Retinal pigment epithelial cell (primary cell): ENCODE measurements at regions not wholly inside any gene's neighbourhood (a gene's known extent, or its start where the extent isn't known, plus 50 kb on each side); places are given as distances from the start of the nearest gene placed in this dataset.
"Not testable (repeated sequence)": the region's sequence is repeated elsewhere in the genome, so short reads cannot be mapped to it uniquely, and the experiment has no call there.

Source experiments
- DNase-seq: peaks from one replicate; pipeline ENCODE4 v3.0.0-alpha.2; 2010; ENCODE audit warnings: low read depth
- H3K4me3 ChIP-seq: 2 replicates; pipeline ENCODE4 v1.5.1; 2011; ENCODE audit warnings: mild to moderate bottlenecking, low read length, control low read depth, moderate library complexity
- CTCF ChIP-seq: conservative IDR thresholded peaks from 2 replicates; pipeline ENCODE4 v1.5.1; 2011; ENCODE audit warnings: low read depth, low read length, control low read depth, inconsistent platforms

- TF ChIP-seq CTCF = no peak
- DNase-seq = no peak
- no peak overlapping the region for H3K4me3 ChIP-seq
These were observed 98.3 kb upstream of the GRIN2A start for GRCh38 chr16:10280262-10281170.

- DNase-seq = no peak
- TF ChIP-seq CTCF = no peak
- H3K4me3 ChIP-seq = no peak overlapping the region
These were observed 100.1 kb upstream of the GRIN2A start for GRCh38 chr16:10282367-10282766.

DNA sequence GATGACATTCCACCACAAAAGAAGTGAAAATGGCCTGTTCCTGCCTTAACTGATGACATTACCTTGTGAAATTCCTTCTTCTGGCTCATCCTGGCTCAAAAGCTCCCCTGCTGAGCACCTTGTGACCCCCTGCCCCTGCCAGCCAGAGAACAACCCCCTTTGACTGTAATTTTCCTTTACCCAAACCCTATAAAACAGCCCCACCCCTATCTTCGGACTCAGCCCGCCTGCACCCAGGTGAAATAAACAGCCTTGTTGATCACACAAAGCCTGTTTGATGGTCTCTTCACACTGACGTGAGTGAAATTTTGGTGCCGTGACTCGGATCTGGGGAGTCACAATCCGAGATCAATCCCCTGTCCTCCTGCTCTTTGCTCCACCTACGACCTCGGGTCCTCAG lies 101.0 kb upstream of the GRIN2A start:
- H3K4me3 ChIP-seq, DNase-seq: not testable (repeated sequence)

DNA sequence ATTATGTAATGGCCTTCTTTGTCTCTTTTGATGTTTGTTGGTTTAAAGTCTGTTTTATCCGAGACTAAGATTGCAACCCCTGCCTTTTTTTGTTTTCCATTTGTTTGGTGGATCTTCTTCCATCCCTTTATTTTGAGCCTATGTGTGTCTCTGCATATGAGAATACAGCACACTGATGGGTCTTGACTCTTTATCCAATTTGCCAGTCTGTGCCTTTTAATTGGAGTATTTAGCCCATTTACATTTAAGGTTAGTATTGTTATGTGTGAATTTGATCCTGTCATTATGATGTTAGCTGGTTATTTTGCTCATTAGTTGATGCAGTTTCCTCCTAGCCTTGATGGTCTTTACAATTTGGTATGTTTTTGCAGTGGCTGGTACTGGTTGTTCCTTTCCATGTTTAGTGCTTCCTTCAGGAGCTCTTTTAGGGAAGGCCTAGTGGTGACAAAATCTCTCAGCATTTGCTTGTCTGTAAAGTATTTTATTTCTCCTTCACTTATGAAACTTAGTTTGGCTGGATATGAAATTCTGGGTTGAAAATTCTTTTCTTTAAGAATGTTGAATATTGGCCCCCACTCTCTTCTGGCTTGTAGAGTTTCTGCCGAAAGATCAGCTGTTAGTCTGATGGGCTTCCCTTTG lies 95.3 kb upstream of the ATF7IP2 start:
- not testable (repeated sequence) for DNase-seq

GRCh38 chr16:10292197-10292596 lies 93.7 kb upstream of the ATF7IP2 start:
- not testable (repeated sequence) for DNase-seq, H3K4me3 ChIP-seq

More for the DNA sequence above, 95.3 kb upstream of the ATF7IP2 start:
- not testable (repeated sequence) for H3K4me3 ChIP-seq

DNA sequence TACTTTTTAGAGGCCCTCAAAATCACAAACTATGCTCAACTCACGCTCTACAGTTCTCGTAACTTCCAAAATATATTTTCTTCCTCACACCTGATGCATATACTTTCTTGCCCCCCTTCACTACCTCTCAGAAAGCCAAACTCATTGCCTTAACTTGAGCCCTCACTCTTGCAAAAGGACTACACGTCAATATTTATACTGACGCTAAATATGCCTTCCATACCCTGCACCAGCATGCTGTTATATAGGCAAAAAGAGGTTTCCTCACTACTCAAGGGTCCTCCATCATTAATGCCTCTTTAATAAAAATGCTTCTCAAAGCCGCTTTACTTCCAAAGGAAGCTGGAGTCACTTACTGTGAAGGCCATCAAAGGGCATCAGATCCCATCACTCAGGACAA lies 92.9 kb upstream of the ATF7IP2 start:
- H3K4me3 ChIP-seq = not testable (repeated sequence)

GRCh38 chr16:10294153-10294552 lies 91.7 kb upstream of the ATF7IP2 start:
- not testable (repeated sequence) for H3K4me3 ChIP-seq, DNase-seq

More for the DNA sequence above, 92.9 kb upstream of the ATF7IP2 start:
- DNase-seq = not testable (repeated sequence)

GRCh38 chr16:10296956-10297340 lies 88.9 kb upstream of the ATF7IP2 start:
- no peak overlapping the region for H3K4me3 ChIP-seq
- DNase-seq = no peak
- TF ChIP-seq CTCF = no peak

DNA sequence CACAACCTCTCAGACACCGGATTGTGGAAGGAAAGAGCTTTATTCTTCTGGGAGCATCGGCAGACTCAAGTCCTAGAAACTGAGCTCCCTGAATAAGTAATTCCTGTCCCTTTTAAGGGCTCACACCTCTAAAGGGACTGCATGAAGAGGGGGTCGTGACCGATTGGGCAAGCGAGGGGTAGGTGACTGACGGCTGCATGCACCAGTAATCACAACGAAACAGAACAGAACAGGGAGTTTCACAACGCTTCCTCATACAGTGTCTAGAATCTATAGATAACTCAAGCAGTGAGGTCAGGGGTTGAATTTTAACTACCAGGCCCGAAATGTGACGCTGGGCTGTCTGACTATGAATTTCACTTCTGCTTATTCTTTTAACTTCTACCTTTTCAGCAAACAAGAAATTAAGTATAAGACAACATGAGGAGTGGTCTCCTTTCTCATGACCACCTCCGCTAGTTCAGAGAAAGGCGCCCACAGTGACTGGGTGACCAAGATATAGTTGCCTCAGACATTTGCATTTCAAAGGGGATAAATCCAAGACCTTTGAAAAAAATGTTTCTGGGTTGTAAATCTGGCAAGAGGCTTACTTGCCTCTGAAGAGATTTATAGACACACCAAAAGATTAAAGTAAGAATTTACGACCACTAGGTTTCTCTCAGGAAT lies 88.4 kb upstream of the ATF7IP2 start:
- H3K4me3 ChIP-seq = no peak overlapping the region
- no peak for TF ChIP-seq CTCF
- DNase-seq = no peak
